ENCODE measurements at regions not wholly inside any gene's neighbourhood (a gene's known extent, or its start where the extent isn't known, plus 50 kb on each side); places are given as distances from the start of the nearest gene placed in this dataset.

- WGBS, result 85% methylated on average over 1 of the region's 1 CpG
- DNase-seq (ENCODE audit: extremely low spot score), result no peak
- no peak overlapping the region for H3K27ac ChIP-seq (ENCODE audit: low read depth)
Measured at GRCh38 chr12:107478881-107479280, 206.7 kb upstream of the PWP1 start.

GRCh38 chr12:107480836-107481608, 204.6 kb upstream of the PWP1 start:
- WGBS, result 82% methylated on average over 4 of the region's 4 CpGs
- Histone ChIP-seq H3K27ac (ENCODE audit: low read depth) (no peak overlapping the region), H3K4me3 (ENCODE audit: low read depth, low read length) (no peak overlapping the region), H3K4me1 (ENCODE audit: insufficient read depth) (no peaks in the 10 kb centered on the region), H3K36me3 (ENCODE audit: insufficient read depth) (no peaks in the 10 kb centered on the region)
- DNase-seq (ENCODE audit: extremely low spot score), result no peak

More at GRCh38 chr12:107478881-107479280, 206.7 kb upstream of the PWP1 start:
- H3K4me1 ChIP-seq (ENCODE audit: insufficient read depth), result no peaks in the 10 kb centered on the region
- H3K36me3 ChIP-seq (ENCODE audit: insufficient read depth), result no peaks in the 10 kb centered on the region
- H3K4me3 ChIP-seq (ENCODE audit: low read depth, low read length), result no peak overlapping the region

GRCh38 chr12:107484230-107484629, 201.4 kb upstream of the PWP1 start:
- no peak for DNase-seq (ENCODE audit: extremely low spot score)
- no peak overlapping the region for H3K27ac ChIP-seq (ENCODE audit: low read depth)
- no peak overlapping the region for H3K4me3 ChIP-seq (ENCODE audit: low read depth, low read length)
- H3K4me1 ChIP-seq (ENCODE audit: insufficient read depth), result no peaks in the 10 kb centered on the region
- H3K36me3 ChIP-seq (ENCODE audit: insufficient read depth), result no peaks in the 10 kb centered on the region
- WGBS, result 84% methylated on average over 3 of the region's 3 CpGs

GRCh38 chr12:107484941-107485340, 200.7 kb upstream of the PWP1 start:
- Histone ChIP-seq H3K4me1 (ENCODE audit: insufficient read depth) (no peaks in the 10 kb centered on the region), H3K36me3 (ENCODE audit: insufficient read depth) (no peaks in the 10 kb centered on the region), H3K4me3 (ENCODE audit: low read depth, low read length) (no peak overlapping the region), H3K27ac (ENCODE audit: low read depth) (no peak overlapping the region)
- 93% methylated on average over 1 of the region's 1 CpG for WGBS
- no peak for DNase-seq (ENCODE audit: extremely low spot score)

- Histone ChIP-seq H3K4me3 (ENCODE audit: low read depth, low read length) (no peak overlapping the region), H3K36me3 (ENCODE audit: insufficient read depth) (no peaks in the 10 kb centered on the region), H3K4me1 (ENCODE audit: insufficient read depth) (no peaks in the 10 kb centered on the region), H3K27ac (ENCODE audit: low read depth) (no peak overlapping the region)
- WGBS, result 44% methylated on average over 1 of the region's 1 CpG
- no peak for DNase-seq (ENCODE audit: extremely low spot score)
Measured at GRCh38 chr12:107485731-107486130, 199.9 kb upstream of the PWP1 start.

GRCh38 chr12:107486140-107486892, 199.3 kb upstream of the PWP1 start:
- no peak for DNase-seq (ENCODE audit: extremely low spot score)
- WGBS, result 67% methylated on average over 2 of the region's 2 CpGs
- H3K27ac ChIP-seq (ENCODE audit: low read depth), result no peak overlapping the region
- no peaks in the 10 kb centered on the region for H3K4me1 ChIP-seq (ENCODE audit: insufficient read depth)
- no peaks in the 10 kb centered on the region for H3K36me3 ChIP-seq (ENCODE audit: insufficient read depth)
- no peak overlapping the region for H3K4me3 ChIP-seq (ENCODE audit: low read depth, low read length)

GRCh38 chr12:107487011-107487680, 198.5 kb upstream of the PWP1 start:
- WGBS, result 85% methylated on average over 2 of the region's 2 CpGs
- no peaks in the 10 kb centered on the region for H3K36me3 ChIP-seq (ENCODE audit: insufficient read depth)
- no peak for DNase-seq (ENCODE audit: extremely low spot score)
- H3K4me1 ChIP-seq (ENCODE audit: insufficient read depth), result no peaks in the 10 kb centered on the region
- no peak overlapping the region for H3K4me3 ChIP-seq (ENCODE audit: low read depth, low read length)
- no peak overlapping the region for H3K27ac ChIP-seq (ENCODE audit: low read depth)

GRCh38 chr12:107488666-107489065, 196.9 kb upstream of the PWP1 start:
- 76% methylated on average over 2 of the region's 2 CpGs for WGBS
- H3K4me3 ChIP-seq (ENCODE audit: low read depth, low read length), result no peak overlapping the region
- DNase-seq (ENCODE audit: extremely low spot score), result no peak
- no peaks in the 10 kb centered on the region for H3K36me3 ChIP-seq (ENCODE audit: insufficient read depth)
- H3K27ac ChIP-seq (ENCODE audit: low read depth), result no peak overlapping the region
- no peaks in the 10 kb centered on the region for H3K4me1 ChIP-seq (ENCODE audit: insufficient read depth)

GRCh38 chr12:107490010-107490409, 195.6 kb upstream of the PWP1 start:
- Histone ChIP-seq H3K36me3 (ENCODE audit: insufficient read depth) (no peaks in the 10 kb centered on the region), H3K4me1 (ENCODE audit: insufficient read depth) (no peaks in the 10 kb centered on the region), H3K4me3 (ENCODE audit: low read depth, low read length) (no peak overlapping the region), H3K27ac (ENCODE audit: low read depth) (no peak overlapping the region)
- 93% methylated on average over 3 of the region's 3 CpGs for WGBS
- DNase-seq (ENCODE audit: extremely low spot score), result no peak

- Histone ChIP-seq H3K27ac (ENCODE audit: low read depth) (no peak overlapping the region), H3K4me1 (ENCODE audit: insufficient read depth) (no peaks in the 10 kb centered on the region)
- 57% methylated on average over 9 of the region's 9 CpGs for WGBS
Measured at GRCh38 chr12:107491856-107492255, 193.7 kb upstream of the PWP1 start.

GRCh38 chr12:107492393-107493134, 193.0 kb upstream of the PWP1 start:
- no peak overlapping the region for H3K27ac ChIP-seq (ENCODE audit: low read depth)
- no peaks in the 10 kb centered on the region for H3K36me3 ChIP-seq (ENCODE audit: insufficient read depth)
- H3K4me3 ChIP-seq (ENCODE audit: low read depth, low read length), result no peak overlapping the region
- 64% methylated on average over 6 of the region's 6 CpGs for WGBS
- H3K4me1 ChIP-seq (ENCODE audit: insufficient read depth), result no peaks in the 10 kb centered on the region
- no peak for DNase-seq (ENCODE audit: extremely low spot score)

More at GRCh38 chr12:107491856-107492255, 193.7 kb upstream of the PWP1 start:
- Histone ChIP-seq H3K36me3 (ENCODE audit: insufficient read depth) (no peaks in the 10 kb centered on the region), H3K4me3 (ENCODE audit: low read depth, low read length) (no peak overlapping the region)
- DNase-seq (ENCODE audit: extremely low spot score), result no peak

GRCh38 chr12:107493135-107493494, 192.5 kb upstream of the PWP1 start:
- Histone ChIP-seq H3K27ac (ENCODE audit: low read depth) (no peak overlapping the region), H3K4me1 (ENCODE audit: insufficient read depth) (no peaks in the 10 kb centered on the region), H3K36me3 (ENCODE audit: insufficient read depth) (no peaks in the 10 kb centered on the region), H3K4me3 (ENCODE audit: low read depth, low read length) (no peak overlapping the region)
- 76% methylated on average over 4 of the region's 4 CpGs for WGBS
- DNase-seq (ENCODE audit: extremely low spot score), result no peak

- no peak overlapping the region for H3K4me3 ChIP-seq (ENCODE audit: low read depth, low read length)
- H3K36me3 ChIP-seq (ENCODE audit: insufficient read depth), result no peaks in the 10 kb centered on the region
- no peak for DNase-seq (ENCODE audit: extremely low spot score)
- no peaks in the 10 kb centered on the region for H3K4me1 ChIP-seq (ENCODE audit: insufficient read depth)
- no peak overlapping the region for H3K27ac ChIP-seq (ENCODE audit: low read depth)
- 97% methylated on average over 2 of the region's 2 CpGs for WGBS
Measured at GRCh38 chr12:107493666-107494065, 191.9 kb upstream of the PWP1 start.

Measured in urinary bladder (tissue), 3 donors.